Mesenchymal stem cell (in vitro differentiated cells and primary cell): ENCODE measurements at regions not wholly inside any gene's neighbourhood (a gene's known extent, or its start where the extent isn't known, plus 50 kb on each side); places are given as distances from the start of the nearest gene placed in this dataset.

ENCODE experiments used
- DNase-seq: peaks from one replicate; pipeline ENCODE4 v3.0.0-alpha.2; 2013
- H2AFZ ChIP-seq: one replicate; pipeline ENCODE4 v1.6.1; 2013; ENCODE audit warnings: low read depth, mild to moderate bottlenecking, control low read depth, inconsistent platforms, low read length, moderate library complexity
- H2AK5ac ChIP-seq: 2 replicates; pipeline ENCODE4 v1.6.1; 2013; ENCODE audit warnings: low read length, moderate library complexity, mild to moderate bottlenecking, inconsistent platforms; ENCODE audit not compliant: severe bottlenecking
- H2BK120ac ChIP-seq: one replicate; pipeline ENCODE4 v1.6.1; 2013; ENCODE audit warnings: low read depth, mild to moderate bottlenecking, inconsistent platforms, low read length, moderate library complexity
- H2BK12ac ChIP-seq, 2 experiments: one replicate each; pipeline ENCODE4 v1.6.1; 2013; ENCODE audit warnings: inconsistent platforms in 2 of 2, low read length in 2 of 2, mild to moderate bottlenecking in 2 of 2, moderate library complexity in 2 of 2, control low read depth in 1 of 2
- H2BK15ac ChIP-seq: one replicate; pipeline ENCODE4 v1.6.1; 2013; ENCODE audit warnings: mild to moderate bottlenecking, low read depth, inconsistent platforms; ENCODE audit not compliant: poor library complexity, severe bottlenecking
- H2BK5ac ChIP-seq: 2 replicates; pipeline ENCODE4 v1.6.1; 2013; ENCODE audit warnings: low read depth, mild to moderate bottlenecking, low read length, control low read depth, inconsistent platforms; ENCODE audit not compliant: poor library complexity, severe bottlenecking
- H3K14ac ChIP-seq, 2 experiments: one replicate each; pipeline ENCODE4 v1.6.1; 2013; ENCODE audit warnings: inconsistent platforms in 2 of 2, low read length in 2 of 2, control low read depth in 1 of 2, mild to moderate bottlenecking in 1 of 2, moderate library complexity in 1 of 2
- H3K18ac ChIP-seq, 2 experiments: one replicate each; pipeline ENCODE4 v1.6.1; 2013; ENCODE audit warnings: inconsistent platforms in 2 of 2, low read length in 2 of 2, control low read depth in 1 of 2, low read depth in 1 of 2, mild to moderate bottlenecking in 1 of 2
- H3K23ac ChIP-seq, 2 experiments: one replicate each; pipeline ENCODE4 v1.6.1; 2013; ENCODE audit warnings: inconsistent platforms in 2 of 2, low read length in 2 of 2, mild to moderate bottlenecking in 2 of 2, moderate library complexity in 2 of 2, control low read depth in 1 of 2
- H3K27ac ChIP-seq: 2 replicates; pipeline ENCODE4 v1.5.1; 2013; ENCODE audit warnings: mild to moderate bottlenecking, moderate library complexity, low read length, control low read depth, inconsistent platforms; ENCODE audit not compliant: poor library complexity, severe bottlenecking
- H3K27me3 ChIP-seq, 2 experiments: 2 replicates each; pipeline versions ENCODE4 v1.6.1 to v1.7.0; 2013; ENCODE audit warnings: low read length in 2 of 2, mild to moderate bottlenecking in 2 of 2, moderate library complexity in 2 of 2, control low read depth in 1 of 2, inconsistent platforms in 1 of 2; ENCODE audit not compliant: control insufficient read depth in 1 of 2, insufficient read depth in 1 of 2
- H3K36me3 ChIP-seq, 2 experiments: 2 replicates each; pipeline versions ENCODE4 v1.6.1 to v1.7.0; 2013; ENCODE audit warnings: low read length in 2 of 2, control low read depth in 1 of 2, inconsistent platforms in 1 of 2, low read depth in 1 of 2, mild to moderate bottlenecking in 1 of 2; ENCODE audit not compliant: insufficient read depth in 2 of 2, control insufficient read depth in 1 of 2
- H3K4ac ChIP-seq, 2 experiments: one replicate each; pipeline ENCODE4 v1.6.1; 2013; ENCODE audit warnings: inconsistent platforms in 2 of 2, low read length in 2 of 2, mild to moderate bottlenecking in 2 of 2, moderate library complexity in 2 of 2, control low read depth in 1 of 2, low read depth in 1 of 2
- H3K4me1 ChIP-seq: 2 replicates; pipeline ENCODE4 v1.6.1; 2013; ENCODE audit warnings: low read depth, low read length, control low read depth; ENCODE audit not compliant: control insufficient read depth, insufficient read depth
- H3K4me2 ChIP-seq: 2 replicates; pipeline ENCODE4 v1.6.1; 2013; ENCODE audit warnings: low read length, mild to moderate bottlenecking, inconsistent platforms; ENCODE audit not compliant: poor library complexity, severe bottlenecking
- H3K4me3 ChIP-seq, 2 experiments: 2 replicates each; pipeline versions ENCODE4 v1.5.1 to v1.7.0; 2013; ENCODE audit warnings: low read length in 2 of 2, mild to moderate bottlenecking in 2 of 2, control low read depth in 1 of 2, low read depth in 1 of 2; ENCODE audit not compliant: insufficient read depth in 1 of 2
- H3K79me1 ChIP-seq: replicated peaks from 2 replicates; pipeline ENCODE4 v1.6.1; 2013; ENCODE audit warnings: mild to moderate bottlenecking, control low read depth, low read length, inconsistent platforms; ENCODE audit not compliant: poor library complexity, severe bottlenecking
- H3K9ac ChIP-seq: 2 replicates; pipeline ENCODE4 v1.7.0; 2013; ENCODE audit warnings: mild to moderate bottlenecking, low read length, moderate library complexity
- H3K9me3 ChIP-seq: 2 replicates; pipeline ENCODE4 v1.7.0; 2013; ENCODE audit warnings: mild to moderate bottlenecking, low read length; ENCODE audit not compliant: control insufficient read depth
- H4K8ac ChIP-seq: one replicate; pipeline ENCODE4 v1.6.1; 2013; ENCODE audit warnings: inconsistent platforms, mild to moderate bottlenecking, low read length, moderate library complexity
- H4K91ac ChIP-seq: one replicate; pipeline ENCODE4 v1.6.1; 2013; ENCODE audit warnings: mild to moderate bottlenecking, low read length, inconsistent platforms
- WGBS: methylation state at CpG from one replicate; pipeline ENCODE4 v1.1.7; 2013; ENCODE audit warnings: mixed read lengths; 5-methylcytosine and 5-hydroxymethylcytosine counted together

DNA sequence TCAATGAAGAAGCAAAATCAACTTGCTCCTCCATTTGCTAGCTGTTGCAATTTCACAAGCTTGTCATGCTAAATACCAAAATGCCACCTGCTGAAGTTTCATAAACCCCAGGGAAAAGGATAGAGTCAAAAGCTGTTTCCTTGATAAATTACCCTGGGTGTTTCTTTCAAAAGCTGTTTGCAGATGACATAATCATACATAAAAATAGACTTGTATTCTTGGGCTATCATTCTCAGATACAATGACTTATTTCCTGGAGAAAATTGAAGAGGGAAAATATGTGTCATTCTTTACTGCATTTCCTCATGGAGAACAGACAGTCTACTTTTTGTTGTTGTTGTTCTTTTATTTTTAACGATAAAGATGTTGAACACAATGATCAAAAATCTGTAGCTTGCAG is 119.2 kb downstream of the GALC start:
- H4K8ac ChIP-seq: no peak overlapping the region
- peak overlapping the region; percentile 47 for H3K9ac ChIP-seq
- no peak overlapping the region for H3K14ac ChIP-seq
- no peak overlapping the region for H2AFZ ChIP-seq
- H3K27ac ChIP-seq: no peak overlapping the region
- H2BK15ac ChIP-seq: no peak overlapping the region
- no peak overlapping the region for H2BK120ac ChIP-seq
- H2BK5ac ChIP-seq: no peak overlapping the region
- no peaks in the 10 kb centered on the region for H3K9me3 ChIP-seq
- no peak overlapping the region for H3K4ac ChIP-seq
- peaks cover 12% of the 10 kb centered on the region for H3K4me1 ChIP-seq
- DNase-seq: no peak
- no peak overlapping the region for H3K18ac ChIP-seq
- no peak overlapping the region for H4K91ac ChIP-seq
- H3K23ac ChIP-seq: no peak overlapping the region
- no peaks in the 10 kb centered on the region for H3K36me3 ChIP-seq
- H3K27me3 ChIP-seq: no peaks in the 10 kb centered on the region
- H3K4me3 ChIP-seq: no peak overlapping the region
- H2BK12ac ChIP-seq: no peak overlapping the region
- no peak overlapping the region for H3K4me2 ChIP-seq
- H2AK5ac ChIP-seq: no peak overlapping the region
- H3K79me1 ChIP-seq: no peaks in the 10 kb centered on the region
- 100% methylated on average over 1 of the region's 1 CpG for WGBS

GRCh38 chr14:87869619-87870583 is 123.1 kb downstream of the GALC start:
- no peak overlapping the region for H2BK15ac ChIP-seq
- peaks cover 18% of the 10 kb centered on the region for H3K4me1 ChIP-seq
- no peak overlapping the region for H2BK120ac ChIP-seq
- peak overlapping the region in 1 of 2 experiments; percentile 44 for H3K4me3 ChIP-seq
- H3K27ac ChIP-seq: peak overlapping the region; percentile 82
- H3K18ac ChIP-seq: no peak overlapping the region
- H4K91ac ChIP-seq: no peak overlapping the region
- H4K8ac ChIP-seq: no peak overlapping the region
- H3K79me1 ChIP-seq: no peaks in the 10 kb centered on the region
- H3K9ac ChIP-seq: peak overlapping the region; percentile 80
- no peak overlapping the region for H3K14ac ChIP-seq
- H2BK5ac ChIP-seq: peak overlapping the region; percentile 36
- H3K36me3 ChIP-seq: no peaks in the 10 kb centered on the region
- H3K4me2 ChIP-seq: no peak overlapping the region
- peak overlapping the region; percentile 60 for H2AK5ac ChIP-seq
- H3K9me3 ChIP-seq: no peaks in the 10 kb centered on the region
- WGBS: 68% methylated on average over 3 of the region's 4 CpGs
- H3K4ac ChIP-seq: no peak overlapping the region
- no peak overlapping the region for H3K23ac ChIP-seq
- no peak overlapping the region for H2AFZ ChIP-seq
- no peaks in the 10 kb centered on the region for H3K27me3 ChIP-seq
- no peak for DNase-seq
- no peak overlapping the region for H2BK12ac ChIP-seq

DNA sequence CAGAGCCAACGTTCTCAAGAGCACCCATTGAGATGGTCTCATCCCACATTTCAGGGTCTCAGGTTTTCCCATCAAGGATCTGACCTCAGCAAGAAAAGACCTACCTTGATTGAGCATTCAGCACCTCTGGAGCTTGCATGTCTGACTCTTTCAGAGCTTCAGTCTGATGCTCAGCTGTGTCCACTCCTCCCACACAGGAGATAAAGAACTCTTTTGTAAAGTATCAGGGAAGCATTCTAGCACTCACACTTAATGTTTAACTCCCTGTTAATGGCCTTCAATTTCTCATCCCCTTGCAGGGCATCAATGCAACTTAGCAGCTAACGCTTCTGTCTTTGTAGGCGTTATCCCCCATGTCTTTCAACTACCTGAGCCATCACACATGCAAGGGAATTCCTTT is 124.1 kb downstream of the GALC start:
- peak overlapping the region; percentile 8 for H2AK5ac ChIP-seq
- H2BK15ac ChIP-seq: no peak overlapping the region
- no peak overlapping the region for H3K23ac ChIP-seq
- H3K18ac ChIP-seq: no peak overlapping the region
- H3K4me1 ChIP-seq: peaks cover 20% of the 10 kb centered on the region
- H3K36me3 ChIP-seq: no peaks in the 10 kb centered on the region
- no peak overlapping the region for H3K4me3 ChIP-seq
- no peak overlapping the region for H2BK5ac ChIP-seq
- no peaks in the 10 kb centered on the region for H3K79me1 ChIP-seq
- H3K14ac ChIP-seq: no peak overlapping the region
- H2BK120ac ChIP-seq: no peak overlapping the region
- H4K8ac ChIP-seq: no peak overlapping the region
- H3K9ac ChIP-seq: peak overlapping the region; percentile 80
- H3K4ac ChIP-seq: no peak overlapping the region
- peak overlapping the region; percentile 82 for H3K27ac ChIP-seq
- H3K4me2 ChIP-seq: no peak overlapping the region
- no peaks in the 10 kb centered on the region for H3K27me3 ChIP-seq
- no peaks in the 10 kb centered on the region for H3K9me3 ChIP-seq
- 61% methylated on average over 3 of the region's 3 CpGs for WGBS
- no peak overlapping the region for H2AFZ ChIP-seq
- no peak for DNase-seq
- H4K91ac ChIP-seq: no peak overlapping the region
- H2BK12ac ChIP-seq: no peak overlapping the region

DNA sequence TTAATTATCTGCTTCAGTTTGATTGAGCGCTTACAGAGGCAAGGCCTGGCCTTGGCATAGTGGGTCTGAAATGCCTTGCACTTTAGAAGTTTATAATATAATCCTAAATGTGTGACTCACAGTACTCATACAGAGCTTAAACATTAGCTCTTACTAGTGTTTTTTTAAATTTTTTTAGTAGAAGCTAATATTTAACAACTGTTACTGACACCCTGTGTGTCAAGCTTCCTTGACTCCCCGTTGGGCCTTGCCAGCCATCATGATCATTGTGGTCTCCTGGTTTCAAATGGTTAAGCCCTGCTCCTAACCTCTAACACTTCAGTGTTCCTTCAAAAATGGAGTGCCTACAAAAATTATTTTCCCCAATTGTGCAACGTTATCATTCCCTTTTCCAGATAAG is 126.9 kb downstream of the GALC start:
- Histone ChIP-seq H4K8ac (no peak overlapping the region), H2BK12ac (no peak overlapping the region), H3K4me1 (peaks cover 18% of the 10 kb centered on the region), H4K91ac (no peak overlapping the region), H2BK5ac (no peak overlapping the region), H2BK120ac (no peak overlapping the region), H3K9ac (no peak overlapping the region), H3K4me3 (no peak overlapping the region), H3K27me3 (no peaks in the 10 kb centered on the region), H2BK15ac (no peak overlapping the region), H3K23ac (no peak overlapping the region), H3K4ac (no peak overlapping the region), H2AK5ac (no peak overlapping the region), H3K36me3 (no peaks in the 10 kb centered on the region), H3K18ac (no peak overlapping the region), H3K27ac (peak overlapping the region; percentile 84), H3K4me2 (no peak overlapping the region), H3K14ac (no peak overlapping the region), H2AFZ (no peak overlapping the region), H3K79me1 (no peaks in the 10 kb centered on the region), H3K9me3 (no peaks in the 10 kb centered on the region)
- 77% methylated on average over 2 of the region's 3 CpGs for WGBS
- no peak for DNase-seq
